ENCODE measurements at regions not wholly inside any gene's neighbourhood (a gene's known extent, or its start where the extent isn't known, plus 50 kb on each side); places are given as distances from the start of the nearest gene placed in this dataset.

DNA sequence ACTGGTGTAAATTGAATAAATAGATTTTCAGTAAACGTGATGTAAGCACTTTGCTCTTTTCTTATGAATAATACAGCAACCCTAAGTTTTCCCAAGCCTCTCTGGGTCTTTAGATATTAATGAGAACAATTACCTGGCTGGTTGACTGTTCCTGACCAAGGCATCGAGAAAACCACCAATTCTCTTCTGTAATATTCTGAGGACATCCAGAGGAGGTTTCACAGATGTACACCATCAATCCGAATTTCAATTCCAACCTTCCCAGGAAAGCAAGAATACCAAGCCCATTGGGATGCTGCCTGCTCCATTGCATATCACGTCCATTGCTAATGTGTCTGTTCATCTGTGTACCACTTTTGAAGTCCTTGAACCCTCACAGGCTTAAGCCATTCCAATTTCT is 571.8 kb downstream of the NUP35 start:
- no peaks in the 10 kb centered on the region for H3K27me3 ChIP-seq (ENCODE audit: control insufficient read depth in 2 of 2, insufficient read depth in 2 of 2, low read length in 2 of 2)
- no TSS peak for BruUV-seq (replicated peaks)
- H3K4me1 ChIP-seq (ENCODE audit: control insufficient read depth, extremely low read depth, insufficient read depth, low read length) = no peaks in the 10 kb centered on the region
- POLR2A ChIA-PET = no interaction called here
- no peaks in the 10 kb centered on the region for H4K20me1 ChIP-seq (replicated peaks; ENCODE audit: control insufficient read depth, extremely low read depth, insufficient read depth, low read length)
- intact Hi-C loops (cut with micrococcal nuclease) (no loop called here), dilution Hi-C loops (cut with MboI; ENCODE audit: extremely low pct_ligation_motif_present, low sequenced_read_pairs) (no loop called here)
- H2AFZ ChIP-seq (ENCODE audit: low read depth, low read length) = no peak overlapping the region
- H3K4me2 ChIP-seq (ENCODE audit: insufficient read depth, low read length) = no peak overlapping the region
- CTCF ChIA-PET = no interaction called here
- H3K9me3 ChIP-seq (replicated peaks; ENCODE audit: control insufficient read depth, insufficient read depth, low read length) = peaks cover 3% of the 10 kb centered on the region
- TF ChIP-seq JUN (IDR thresholded peaks at IDR 0.05; ENCODE audit: borderline replicate concordance, insufficient read depth, insufficient read length, low read depth) = no peak
- TF ChIP-seq FOS (IDR thresholded peaks at IDR 0.05; ENCODE audit: borderline replicate concordance, insufficient read depth, low read length) = no peak
- TF ChIP-seq, protein P1, sequence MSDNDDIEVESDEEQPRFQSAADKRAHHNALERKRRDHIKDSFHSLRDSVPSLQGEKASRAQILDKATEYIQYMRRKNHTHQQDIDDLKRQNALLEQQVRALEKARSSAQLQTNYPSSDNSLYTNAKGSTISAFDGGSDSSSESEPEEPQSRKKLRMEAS (IDR thresholded peaks at IDR 0.05; ENCODE audit: insufficient read depth, insufficient read length) = no peak
- no peak for TF ChIP-seq MYC (IDR thresholded peaks at IDR 0.05; ENCODE audit: low read depth, low read length)
- no peak for TF ChIP-seq POLR2AphosphoS5 (IDR thresholded peaks at IDR 0.05; ENCODE audit: insufficient read depth, low read depth, low read length)
- TF ChIP-seq, protein P2, sequence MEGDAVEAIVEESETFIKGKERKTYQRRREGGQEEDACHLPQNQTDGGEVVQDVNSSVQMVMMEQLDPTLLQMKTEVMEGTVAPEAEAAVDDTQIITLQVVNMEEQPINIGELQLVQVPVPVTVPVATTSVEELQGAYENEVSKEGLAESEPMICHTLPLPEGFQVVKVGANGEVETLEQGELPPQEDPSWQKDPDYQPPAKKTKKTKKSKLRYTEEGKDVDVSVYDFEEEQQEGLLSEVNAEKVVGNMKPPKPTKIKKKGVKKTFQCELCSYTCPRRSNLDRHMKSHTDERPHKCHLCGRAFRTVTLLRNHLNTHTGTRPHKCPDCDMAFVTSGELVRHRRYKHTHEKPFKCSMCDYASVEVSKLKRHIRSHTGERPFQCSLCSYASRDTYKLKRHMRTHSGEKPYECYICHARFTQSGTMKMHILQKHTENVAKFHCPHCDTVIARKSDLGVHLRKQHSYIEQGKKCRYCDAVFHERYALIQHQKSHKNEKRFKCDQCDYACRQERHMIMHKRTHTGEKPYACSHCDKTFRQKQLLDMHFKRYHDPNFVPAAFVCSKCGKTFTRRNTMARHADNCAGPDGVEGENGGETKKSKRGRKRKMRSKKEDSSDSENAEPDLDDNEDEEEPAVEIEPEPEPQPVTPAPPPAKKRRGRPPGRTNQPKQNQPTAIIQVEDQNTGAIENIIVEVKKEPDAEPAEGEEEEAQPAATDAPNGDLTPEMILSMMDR (IDR thresholded peaks at IDR 0.05; ENCODE audit: extremely low read depth in 1 of 2, insufficient read depth in 1 of 2, low read depth in 1 of 2, low read length in 2 of 2) = no peak
- no peak for TF ChIP-seq GATA2 (IDR thresholded peaks at IDR 0.05; ENCODE audit: insufficient read depth, insufficient read length, low read depth, low read length)
- no peak for TF ChIP-seq EZH2 (IDR thresholded peaks at IDR 0.05; ENCODE audit: borderline replicate concordance, low read depth, low read length, severe bottlenecking)
- TF ChIP-seq POLR2A (IDR thresholded peaks at IDR 0.05; ENCODE audit: low read depth, low read length) = no peak
- H3K4me3 ChIP-seq (replicated peaks in 1 of 3; ENCODE audit: insufficient read depth in 1 of 3, low read depth in 1 of 3, low read length in 3 of 3) = no peak overlapping the region
- DNase-seq (ENCODE audit: low read depth, low spot score) (no peak), FAIRE-seq (no peak)
- no peaks in the 10 kb centered on the region for H3K9me1 ChIP-seq (replicated peaks; ENCODE audit: control insufficient read depth, extremely low read depth, insufficient read depth, low read length)
- no peaks in the 10 kb centered on the region for H3K79me2 ChIP-seq (ENCODE audit: control insufficient read depth, insufficient read depth, low read length)
- H3K27ac ChIP-seq (ENCODE audit: insufficient read depth, low read depth, low read length) = no peak overlapping the region
- no peak overlapping the region for H3K9ac ChIP-seq (replicated peaks; ENCODE audit: extremely low read depth, insufficient read depth, low read length)
- H3K36me3 ChIP-seq (ENCODE audit: control insufficient read depth in 2 of 2, extremely low read depth in 1 of 2, insufficient read depth in 2 of 2, low read length in 2 of 2) = no peaks in the 10 kb centered on the region

Data from endothelial cell of umbilical vein (primary cell).